ENCODE measurements at regions not wholly inside any gene's neighbourhood (a gene's known extent, or its start where the extent isn't known, plus 50 kb on each side); places are given as distances from the start of the nearest gene placed in this dataset.

DNA sequence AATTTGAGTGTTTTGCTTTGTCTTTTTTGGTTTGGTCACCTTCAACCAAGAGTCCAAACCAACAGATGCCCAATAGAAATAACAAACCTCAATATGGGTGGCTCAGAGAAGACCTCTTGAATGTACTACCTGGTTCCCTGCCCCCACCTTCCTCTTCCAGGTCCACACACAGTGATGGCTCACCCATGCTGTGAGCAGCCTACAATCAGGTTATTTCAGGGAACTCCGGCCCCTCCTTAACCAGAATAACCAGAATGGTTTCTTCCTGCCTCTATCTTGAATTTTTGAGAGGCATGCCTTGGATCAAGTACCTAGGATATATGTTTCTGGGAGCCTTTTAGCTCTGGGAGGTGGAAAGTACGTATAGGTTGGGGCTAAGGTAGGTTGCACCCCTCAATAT lies 327.1 kb upstream of the PRDM1 start:
- Histone ChIP-seq H3K4me3 (ENCODE audit: low read length) (no peak overlapping the region), H3K9me3 (ENCODE audit: control insufficient read depth, insufficient read depth, low read length) (no peaks in the 10 kb centered on the region), H3K4me1 (ENCODE audit: control insufficient read depth, low read length) (no peaks in the 10 kb centered on the region), H3K79me2 (ENCODE audit: control insufficient read depth, low read length) (no peaks in the 10 kb centered on the region), H3K27ac (ENCODE audit: low read depth, low read length) (no peak overlapping the region), H3K36me3 (ENCODE audit: control insufficient read depth, low read length) (no peaks in the 10 kb centered on the region), H3K9me2 (replicated peaks; ENCODE audit: control insufficient read depth, low read length) (no peaks in the 10 kb centered on the region), H3K27me3 (ENCODE audit: control insufficient read depth, low read length) (peaks cover 2% of the 10 kb centered on the region; the same call in 1 of the 2 replicates), H3F3A (ENCODE audit: control insufficient read depth, insufficient read depth) (no peaks in the 10 kb centered on the region), H4K20me1 (ENCODE audit: control insufficient read depth, insufficient read depth, low read depth, low read length) (no peaks in the 10 kb centered on the region), H3K4me2 (ENCODE audit: low read length) (no peak overlapping the region)
- TF ChIP-seq CTCF (IDR thresholded peaks at IDR 0.05; ENCODE audit: low read depth, low read length, poor library complexity, severe bottlenecking) = no peak
- no peak for TF ChIP-seq EZH2phosphoT487 (IDR thresholded peaks at IDR 0.05; ENCODE audit: borderline replicate concordance, low read length)

- H3K36me3 ChIP-seq (ENCODE audit: control insufficient read depth, low read length) = no peaks in the 10 kb centered on the region
- TF ChIP-seq EZH2phosphoT487 (IDR thresholded peaks at IDR 0.05; ENCODE audit: borderline replicate concordance, low read length) = no peak
- no peak for TF ChIP-seq CTCF (IDR thresholded peaks at IDR 0.05; ENCODE audit: low read depth, low read length, poor library complexity, severe bottlenecking)
- no peaks in the 10 kb centered on the region for H3F3A ChIP-seq (ENCODE audit: control insufficient read depth, insufficient read depth)
- H4K20me1 ChIP-seq (ENCODE audit: control insufficient read depth, insufficient read depth, low read depth, low read length) = no peaks in the 10 kb centered on the region
- H3K4me2 ChIP-seq (ENCODE audit: low read length) = no peak overlapping the region
- H3K4me3 ChIP-seq (ENCODE audit: low read length) = no peak overlapping the region
- no peaks in the 10 kb centered on the region for H3K79me2 ChIP-seq (ENCODE audit: control insufficient read depth, low read length)
- H3K27ac ChIP-seq (ENCODE audit: low read depth, low read length) = no peak overlapping the region
- no peaks in the 10 kb centered on the region for H3K9me3 ChIP-seq (ENCODE audit: control insufficient read depth, insufficient read depth, low read length)
- H3K4me1 ChIP-seq (ENCODE audit: control insufficient read depth, low read length) = no peaks in the 10 kb centered on the region
- peaks cover 2% of the 10 kb centered on the region; the same call in 1 of the 2 replicates for H3K27me3 ChIP-seq (ENCODE audit: control insufficient read depth, low read length)
- H3K9me2 ChIP-seq (replicated peaks; ENCODE audit: control insufficient read depth, low read length) = no peaks in the 10 kb centered on the region
These were observed 328.5 kb upstream of the PRDM1 start for GRCh38 chr6:105757512-105758200.

DNA sequence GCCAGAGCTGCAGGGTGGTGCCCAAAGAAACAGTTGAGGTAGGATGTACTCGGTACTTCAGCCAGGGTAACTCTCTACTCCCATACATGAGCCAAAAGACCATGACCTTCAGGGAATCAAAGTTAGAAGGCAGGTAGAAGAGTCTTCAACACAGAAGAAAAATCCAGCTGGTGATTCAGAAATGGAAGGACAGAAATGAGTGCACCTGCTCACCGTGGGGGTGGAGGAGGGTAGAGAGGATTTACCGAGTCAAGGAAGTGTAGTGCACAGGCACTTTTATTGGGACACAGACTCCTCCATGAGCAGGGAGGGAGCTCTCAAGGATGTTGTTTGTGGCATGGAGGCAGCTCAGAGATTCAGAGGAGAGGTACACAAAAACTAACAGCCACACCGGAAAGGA lies 330.3 kb upstream of the PRDM1 start:
- TF ChIP-seq EZH2phosphoT487 (IDR thresholded peaks at IDR 0.05; ENCODE audit: borderline replicate concordance, low read length) (no peak), CTCF (IDR thresholded peaks at IDR 0.05; ENCODE audit: low read depth, low read length, poor library complexity, severe bottlenecking) (no peak)
- Histone ChIP-seq H3K4me3 (ENCODE audit: low read length) (no peak overlapping the region), H3K4me2 (ENCODE audit: low read length) (no peak overlapping the region), H3K27ac (ENCODE audit: low read depth, low read length) (no peak overlapping the region), H3K36me3 (ENCODE audit: control insufficient read depth, low read length) (no peaks in the 10 kb centered on the region), H4K20me1 (ENCODE audit: control insufficient read depth, insufficient read depth, low read depth, low read length) (no peaks in the 10 kb centered on the region), H3K9me3 (ENCODE audit: control insufficient read depth, insufficient read depth, low read length) (no peaks in the 10 kb centered on the region), H3F3A (ENCODE audit: control insufficient read depth, insufficient read depth) (no peaks in the 10 kb centered on the region), H3K4me1 (ENCODE audit: control insufficient read depth, low read length) (no peaks in the 10 kb centered on the region), H3K27me3 (ENCODE audit: control insufficient read depth, low read length) (peaks cover 2% of the 10 kb centered on the region; the same call in 1 of the 2 replicates), H3K9me2 (replicated peaks; ENCODE audit: control insufficient read depth, low read length) (no peaks in the 10 kb centered on the region), H3K79me2 (ENCODE audit: control insufficient read depth, low read length) (no peaks in the 10 kb centered on the region)

Data from DOHH2 (cell line).